HG02588 (cell line): ENCODE measurements at regions not wholly inside any gene's neighbourhood (a gene's known extent, or its start where the extent isn't known, plus 50 kb on each side); places are given as distances from the start of the nearest gene placed in this dataset.
"Not testable (repeated sequence)": the region's sequence is repeated elsewhere in the genome, so short reads cannot be mapped to it uniquely, and the experiment has no call there.

Experiments used
- ATAC-seq: cut with Tn5 transposase; IDR thresholded peaks from one replicate; pipeline ENCODE4 v1.9.1; 2021; ENCODE audit warnings: mild to moderate bottlenecking, moderate library complexity; ENCODE audit not compliant: unreplicated experiment

GRCh38 chr7:24049296-24049695 lies 234.7 kb upstream of the NPY start:
- no peak for ATAC-seq

- no peak for ATAC-seq
Observed at GRCh38 chr7:24050991-24051560, 232.9 kb upstream of the NPY start.

GRCh38 chr7:24051651-24052050 lies 232.3 kb upstream of the NPY start:
- no peak for ATAC-seq

- ATAC-seq = no peak
Observed at GRCh38 chr7:24052572-24053260, 231.3 kb upstream of the NPY start.

- no peak for ATAC-seq
Observed at GRCh38 chr7:24054236-24054635, 229.8 kb upstream of the NPY start.

- ATAC-seq = no peak
Observed at GRCh38 chr7:24057243-24057642, 226.7 kb upstream of the NPY start.

GRCh38 chr7:24058953-24059352 lies 225.0 kb upstream of the NPY start:
- no peak for ATAC-seq

GRCh38 chr7:24059775-24060174 lies 224.2 kb upstream of the NPY start:
- no peak for ATAC-seq

- ATAC-seq = no peak
Observed at GRCh38 chr7:24063721-24064120, 220.3 kb upstream of the NPY start.

- ATAC-seq = no peak
Observed at GRCh38 chr7:24069751-24070150, 214.2 kb upstream of the NPY start.

GRCh38 chr7:24073651-24074420 lies 210.2 kb upstream of the NPY start:
- ATAC-seq = no peak

- ATAC-seq = no peak
Observed at GRCh38 chr7:24075426-24075810, 208.6 kb upstream of the NPY start.

GRCh38 chr7:24082826-24083225 lies 201.2 kb upstream of the NPY start:
- no peak for ATAC-seq

- no peak for ATAC-seq
Observed at GRCh38 chr7:24102988-24103387, 181.0 kb upstream of the NPY start.

- peak; percentile 87 for ATAC-seq
Observed at GRCh38 chr7:24108906-24109376, 175.0 kb upstream of the NPY start.

- no peak for ATAC-seq
Observed at GRCh38 chr7:24110056-24110455, 173.9 kb upstream of the NPY start.

GRCh38 chr7:24113506-24113905 lies 170.5 kb upstream of the NPY start:
- ATAC-seq = no peak

GRCh38 chr7:24115661-24116060 lies 168.3 kb upstream of the NPY start:
- no peak for ATAC-seq

GRCh38 chr7:24117903-24118499 lies 166.0 kb upstream of the NPY start:
- not testable (repeated sequence) for ATAC-seq

- no peak for ATAC-seq
Observed at GRCh38 chr7:24119852-24120251, 164.1 kb upstream of the NPY start.

- ATAC-seq = no peak
Observed at GRCh38 chr7:24123076-24123475, 160.9 kb upstream of the NPY start.

GRCh38 chr7:24125765-24126164 lies 158.2 kb upstream of the NPY start:
- no peak for ATAC-seq
